K562 (cell line): ENCODE measurements at regions not wholly inside any gene's neighbourhood (a gene's known extent, or its start where the extent isn't known, plus 50 kb on each side); places are given as distances from the start of the nearest gene placed in this dataset.

Source experiments
- ATAC-seq: fragments of 200-7000 bp; cut with Tn5 transposase; 3 replicates; pipeline ENCODE4 v1.9.1; 2020; ENCODE audit warnings: moderate library complexity
- BruUV-seq: library from RNA; stranded (reverse); fragments of 400-500 nt; replicated peaks from 2 replicates; lab custom pipeline; 2021; lab: Mats Ljungman, UMichigan
- CTCF ChIA-PET: fragments of 300-600 bp; formaldehyde crosslinking; extraction: SDS; loops from one replicate; lab custom pipeline; 2021; ENCODE audit warnings: low intra/inter-chr PET ratio; lab: Yijun Ruan, JAX
- POLR2A ChIA-PET: fragments of 300-600, 350-650 bp; sonication (Branson Sonifier 250); formaldehyde crosslinking; extraction: SDS; loops from one replicate; lab custom pipeline; 2021; ENCODE audit warnings: antibody characterized with exemption, inconsistent platforms; lab: Yijun Ruan, JAX
- DNase-seq, 4 experiments: peaks; one replicate each; pipeline versions ENCODE4 v3.0.0 to v3.0.0-alpha.2; 2011 to 2018; ENCODE audit warnings: low spot score in 3 of 4, mixed read lengths in 3 of 4; ENCODE audit errors: extremely low read depth in 1 of 4
- FAIRE-seq: peaks from 2 replicates; lab custom pipeline; 2011; peaks lifted over from hg19 to GRCh38; lab: Jason Lieb, UNC
- H2AFZ ChIP-seq: 2 replicates; pipeline ENCODE4 v1.6.0; 2011; ENCODE audit warnings: low read depth, low read length, control low read depth, inconsistent platforms
- H3K27ac ChIP-seq: fragments of 200-600 bp; 3 replicates; pipeline ENCODE4 v1.8.0; 2011; ENCODE audit warnings: low read depth, mild to moderate bottlenecking, control low read depth, inconsistent platforms, low read length, moderate library complexity, mixed read lengths; ENCODE audit errors: extremely low read depth
- H3K27me3 ChIP-seq, 2 experiments: fragments of 300-600 bp in 1 of 2; 2 replicates in 1 of 2; 3 replicates in 1 of 2; pipeline versions ENCODE4 v1.6.0 to v1.8.0; 2011; ENCODE audit warnings: inconsistent platforms in 2 of 2, low read length in 2 of 2, mild to moderate bottlenecking in 1 of 2, mixed read lengths in 1 of 2, moderate library complexity in 1 of 2; ENCODE audit not compliant: control insufficient read depth in 2 of 2, insufficient read depth in 2 of 2
- H3K36me3 ChIP-seq: fragments of 300-600 bp; 3 replicates; pipeline ENCODE4 v1.8.0; 2011; ENCODE audit warnings: mild to moderate bottlenecking, low read length, inconsistent platforms; ENCODE audit not compliant: control insufficient read depth, insufficient read depth
- H3K4me1 ChIP-seq, 2 experiments: fragments of 200-600 bp in 1 of 2; replicated peaks in 1 of 2; 2 replicates in 1 of 2; 3 replicates in 1 of 2; pipeline versions ENCODE4 v1.5.1 to v1.8.0; 2011; ENCODE audit warnings: inconsistent platforms in 2 of 2, low read length in 2 of 2, mild to moderate bottlenecking in 1 of 2, mixed read lengths in 1 of 2, moderate library complexity in 1 of 2; ENCODE audit not compliant: control insufficient read depth in 2 of 2, insufficient read depth in 2 of 2
- H3K4me2 ChIP-seq: 2 replicates; pipeline ENCODE4 v1.6.1; 2011; ENCODE audit warnings: low read length, control low read depth, inconsistent platforms, mixed read lengths; ENCODE audit not compliant: insufficient read depth
- H3K4me3 ChIP-seq: fragments of 200-600 bp; sonication (generic), shearing (Covaris generic); 2 replicates; pipeline ENCODE4 v1.5.1; 2016; ENCODE audit warnings: control low read depth, inconsistent platforms
- H3K79me2 ChIP-seq: fragments of 200-600 bp; 3 replicates; pipeline ENCODE4 v1.8.0; 2011; ENCODE audit warnings: low read length, inconsistent platforms; ENCODE audit not compliant: control insufficient read depth, insufficient read depth
- H3K9ac ChIP-seq, 2 experiments: 2 replicates each; pipeline versions ENCODE4 v1.6.0 to v1.6.1; 2011; ENCODE audit warnings: low read depth in 2 of 2, low read length in 2 of 2, control low read depth in 1 of 2, inconsistent platforms in 1 of 2, mild to moderate bottlenecking in 1 of 2, mixed read lengths in 1 of 2; ENCODE audit not compliant: insufficient read depth in 1 of 2
- H3K9me1 ChIP-seq: one replicate; pipeline ENCODE4 v1.6.0; 2011; ENCODE audit warnings: inconsistent platforms, mild to moderate bottlenecking, low read length, moderate library complexity; ENCODE audit not compliant: control insufficient read depth, insufficient read depth
- H3K9me3 ChIP-seq: replicated peaks from 2 replicates; pipeline ENCODE4 v1.5.1; 2011; ENCODE audit warnings: low read depth, low read length, inconsistent platforms; ENCODE audit not compliant: control insufficient read depth, insufficient read depth
- H4K20me1 ChIP-seq: replicated peaks from 2 replicates; pipeline ENCODE4 v1.6.1; 2011; ENCODE audit warnings: low read length, inconsistent platforms, mixed read lengths; ENCODE audit not compliant: control insufficient read depth, insufficient read depth
- HNRNPLL ChIP-seq: fragments of 200-400 bp; formaldehyde crosslinking; IDR thresholded peaks from 2 replicates; pipeline ENCODE4 v1.6.1; 2017; ENCODE audit warnings: low read length, low read depth, mild to moderate bottlenecking; ENCODE audit not compliant: poor library complexity, severe bottlenecking
- PYGO2 ChIP-seq: fragments of 450-650 bp; IDR thresholded peaks from 2 replicates; pipeline ENCODE4 v1.6.1; 2016; ENCODE audit warnings: mild to moderate bottlenecking, missing genetic modification characterization, moderate library complexity, missing compliant biosample characterization
- SMAD1 ChIP-seq: fragments of 150-350 bp; IDR thresholded peaks from 2 replicates; pipeline ENCODE4 v1.6.1; 2014; ENCODE audit warnings: low read length, low read depth; ENCODE audit not compliant: partially characterized antibody
- SMARCB1 ChIP-seq: IDR thresholded peaks from 2 replicates; pipeline ENCODE4 v1.6.1; 2011; ENCODE audit warnings: improper control_type of control experiment, low read depth; ENCODE audit not compliant: insufficient read length
- U2AF2 ChIP-seq: fragments of 200-400 bp; formaldehyde crosslinking; optimal IDR thresholded peaks from 2 replicates; pipeline ENCODE3; 2017; ENCODE audit warnings: low read depth, mild to moderate bottlenecking, low read length
- ZFP1 ChIP-seq: fragments of 450-650 bp; formaldehyde crosslinking; IDR thresholded peaks from 2 replicates; pipeline ENCODE4 v1.4.0; 2020; ENCODE audit warnings: mild to moderate bottlenecking, mixed read lengths
- ZNF583 ChIP-seq: fragments of 250-450 bp; sonication (Bioruptor Pico); IDR thresholded peaks from 2 replicates; pipeline ENCODE4 v1.4.0; 2020
- WGBS: fragments of 100-300 bp; shearing (Covaris generic); methylation state at CpG from one replicate; pipeline ENCODE4 v1.1.6; 2016; ENCODE audit warnings: low coverage, mixed read lengths; ENCODE audit not compliant: insufficient coverage; ENCODE audit errors: missing lambda C conversion rate; 5-methylcytosine and 5-hydroxymethylcytosine counted together
- in situ Hi-C: fragments of 300-500 bp; cut with MboI; formaldehyde crosslinking; loops from 4 replicates; pipeline ENCODE4 v1.15.0; 2018; ENCODE audit warnings: inconsistent platforms, mixed read lengths
- intact Hi-C: fragments of 100-400 bp; cut with micrococcal nuclease; formaldehyde crosslinking; loops from 2 replicates; pipeline ENCODE4 v1.14.2; 2022
- TF ChIP-seq, protein P1 (sequence below), 3 experiments: IDR thresholded peaks in 2 of 3; conservative IDR thresholded peaks in 1 of 3; 2 replicates each; pipeline ENCODE4 v1.5.1; 2011 to 2012; ENCODE audit warnings: low read length in 3 of 3, mild to moderate bottlenecking in 3 of 3, control low read depth in 2 of 3, improper control_type of control experiment in 1 of 3, inconsistent platforms in 1 of 3, low read depth in 1 of 3, mixed read lengths in 1 of 3, moderate library complexity in 1 of 3; ENCODE audit not compliant: insufficient read depth in 2 of 3
- TF ChIP-seq, protein P2 (sequence below): fragments of 250-450 bp; sonication (Bioruptor Pico); IDR thresholded peaks from 2 replicates; pipeline ENCODE4 v1.4.0; 2020
- TF ChIP-seq, protein P3 (sequence below), 2 experiments: fragments of 450-650 bp; IDR thresholded peaks; 2 replicates each; pipeline ENCODE4 v1.6.1; 2018; ENCODE audit warnings: mild to moderate bottlenecking in 2 of 2, low read depth in 1 of 2; ENCODE audit not compliant: partially characterized antibody in 2 of 2
- TF ChIP-seq, protein P4 (sequence below): fragments of 250-450 bp; sonication (Bioruptor Pico); IDR thresholded peaks from 2 replicates; pipeline ENCODE4 v1.8.0; 2022; ENCODE audit warnings: moderate library complexity, mild to moderate bottlenecking, inconsistent platforms

DNA sequence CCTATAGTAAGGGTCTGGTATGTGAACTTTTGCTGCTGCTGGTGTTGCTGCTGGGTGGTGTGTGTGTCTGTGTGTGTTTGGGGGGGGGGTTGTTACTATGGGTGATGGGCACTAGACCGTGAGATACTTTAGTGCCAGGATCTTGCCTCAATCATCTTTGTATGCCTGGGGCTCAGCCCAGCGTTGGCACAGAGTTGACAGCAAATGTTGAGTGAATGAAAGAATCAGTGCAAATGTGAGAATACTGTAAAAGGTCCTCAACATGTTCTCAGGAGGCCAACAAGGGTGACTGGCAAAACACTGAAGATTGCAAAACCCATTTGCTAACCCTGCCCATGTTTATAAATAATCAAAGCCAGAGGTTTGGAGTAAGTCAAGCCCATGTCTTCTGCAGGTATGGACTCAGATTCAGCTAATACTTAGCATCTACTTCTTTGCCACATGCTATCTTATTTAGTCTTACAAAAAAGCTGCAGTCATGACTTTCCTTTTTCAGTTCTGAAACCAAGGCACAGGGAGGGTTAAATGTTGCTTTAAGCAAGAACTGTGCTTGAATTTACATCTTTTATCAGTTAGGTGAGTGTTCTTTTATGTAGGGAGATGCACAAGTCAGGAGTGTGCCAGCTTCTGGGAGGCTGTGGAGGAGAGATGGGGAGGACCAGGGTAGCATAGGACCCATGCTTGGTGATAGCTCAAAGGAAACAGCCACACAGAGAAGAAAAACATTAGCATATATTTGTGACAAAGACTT is 125.3 kb upstream of the SPACA1 start:
- ChIA-PET POLR2A (interaction anchor here (0.6 kb wide), 1 partner anchor 17 kb away, joined by 3 read pairs; no protein-coding TSS in a partner anchor), CTCF (no interaction called here)
- no peaks in the 10 kb centered on the region for H4K20me1 ChIP-seq
- 0% methylated on average over 2 of the region's 2 CpGs for WGBS
- intact Hi-C loops (loop anchor here (10.0 kb wide), 1 partner anchor 848 kb away; no protein-coding TSS in a partner anchor), in situ Hi-C loops (no loop called here)
- no peak overlapping the region for H3K4me2 ChIP-seq
- H3K9me3 ChIP-seq: no peaks in the 10 kb centered on the region
- peaks cover 0 to 9% of the 10 kb centered on the region in 2 experiments; a peak in 2 of 5 replicates for H3K27me3 ChIP-seq
- H3K4me3 ChIP-seq: no peak overlapping the region
- H3K36me3 ChIP-seq: no peaks in the 10 kb centered on the region
- no peaks in the 10 kb centered on the region for H3K9me1 ChIP-seq
- H3K79me2 ChIP-seq: no peaks in the 10 kb centered on the region
- H3K9ac ChIP-seq: no peak overlapping the region
- no TSS peak for BruUV-seq
- no peaks in the 10 kb centered on the region for H3K4me1 ChIP-seq
- FAIRE-seq (no peak), DNase-seq (no peak), ATAC-seq (no peak)
- H3K27ac ChIP-seq: no peak overlapping the region
- H2AFZ ChIP-seq: no peak overlapping the region
- TF ChIP-seq SMAD1: no peak
- no peak for TF ChIP-seq ZNF583 (CRISPR knock-in tag)
- TF ChIP-seq, protein P1, sequence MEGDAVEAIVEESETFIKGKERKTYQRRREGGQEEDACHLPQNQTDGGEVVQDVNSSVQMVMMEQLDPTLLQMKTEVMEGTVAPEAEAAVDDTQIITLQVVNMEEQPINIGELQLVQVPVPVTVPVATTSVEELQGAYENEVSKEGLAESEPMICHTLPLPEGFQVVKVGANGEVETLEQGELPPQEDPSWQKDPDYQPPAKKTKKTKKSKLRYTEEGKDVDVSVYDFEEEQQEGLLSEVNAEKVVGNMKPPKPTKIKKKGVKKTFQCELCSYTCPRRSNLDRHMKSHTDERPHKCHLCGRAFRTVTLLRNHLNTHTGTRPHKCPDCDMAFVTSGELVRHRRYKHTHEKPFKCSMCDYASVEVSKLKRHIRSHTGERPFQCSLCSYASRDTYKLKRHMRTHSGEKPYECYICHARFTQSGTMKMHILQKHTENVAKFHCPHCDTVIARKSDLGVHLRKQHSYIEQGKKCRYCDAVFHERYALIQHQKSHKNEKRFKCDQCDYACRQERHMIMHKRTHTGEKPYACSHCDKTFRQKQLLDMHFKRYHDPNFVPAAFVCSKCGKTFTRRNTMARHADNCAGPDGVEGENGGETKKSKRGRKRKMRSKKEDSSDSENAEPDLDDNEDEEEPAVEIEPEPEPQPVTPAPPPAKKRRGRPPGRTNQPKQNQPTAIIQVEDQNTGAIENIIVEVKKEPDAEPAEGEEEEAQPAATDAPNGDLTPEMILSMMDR (IDR thresholded peaks at IDR 0.05 in 2 of 3, conservative IDR thresholded peaks at IDR 0.05 in 1 of 3; ENCODE audit: insufficient read depth in 2 of 3, low read depth in 1 of 3, low read length in 3 of 3): no peak
- TF ChIP-seq, protein P2, sequence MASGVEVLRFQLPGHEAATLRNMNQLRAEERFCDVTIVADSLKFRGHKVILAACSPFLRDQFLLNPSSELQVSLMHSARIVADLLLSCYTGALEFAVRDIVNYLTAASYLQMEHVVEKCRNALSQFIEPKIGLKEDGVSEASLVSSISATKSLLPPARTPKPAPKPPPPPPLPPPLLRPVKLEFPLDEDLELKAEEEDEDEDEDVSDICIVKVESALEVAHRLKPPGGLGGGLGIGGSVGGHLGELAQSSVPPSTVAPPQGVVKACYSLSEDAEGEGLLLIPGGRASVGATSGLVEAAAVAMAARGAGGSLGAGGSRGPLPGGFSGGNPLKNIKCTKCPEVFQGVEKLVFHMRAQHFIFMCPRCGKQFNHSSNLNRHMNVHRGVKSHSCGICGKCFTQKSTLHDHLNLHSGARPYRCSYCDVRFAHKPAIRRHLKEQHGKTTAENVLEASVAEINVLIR (CRISPR knock-in tag): no peak
- TF ChIP-seq, protein P3, sequence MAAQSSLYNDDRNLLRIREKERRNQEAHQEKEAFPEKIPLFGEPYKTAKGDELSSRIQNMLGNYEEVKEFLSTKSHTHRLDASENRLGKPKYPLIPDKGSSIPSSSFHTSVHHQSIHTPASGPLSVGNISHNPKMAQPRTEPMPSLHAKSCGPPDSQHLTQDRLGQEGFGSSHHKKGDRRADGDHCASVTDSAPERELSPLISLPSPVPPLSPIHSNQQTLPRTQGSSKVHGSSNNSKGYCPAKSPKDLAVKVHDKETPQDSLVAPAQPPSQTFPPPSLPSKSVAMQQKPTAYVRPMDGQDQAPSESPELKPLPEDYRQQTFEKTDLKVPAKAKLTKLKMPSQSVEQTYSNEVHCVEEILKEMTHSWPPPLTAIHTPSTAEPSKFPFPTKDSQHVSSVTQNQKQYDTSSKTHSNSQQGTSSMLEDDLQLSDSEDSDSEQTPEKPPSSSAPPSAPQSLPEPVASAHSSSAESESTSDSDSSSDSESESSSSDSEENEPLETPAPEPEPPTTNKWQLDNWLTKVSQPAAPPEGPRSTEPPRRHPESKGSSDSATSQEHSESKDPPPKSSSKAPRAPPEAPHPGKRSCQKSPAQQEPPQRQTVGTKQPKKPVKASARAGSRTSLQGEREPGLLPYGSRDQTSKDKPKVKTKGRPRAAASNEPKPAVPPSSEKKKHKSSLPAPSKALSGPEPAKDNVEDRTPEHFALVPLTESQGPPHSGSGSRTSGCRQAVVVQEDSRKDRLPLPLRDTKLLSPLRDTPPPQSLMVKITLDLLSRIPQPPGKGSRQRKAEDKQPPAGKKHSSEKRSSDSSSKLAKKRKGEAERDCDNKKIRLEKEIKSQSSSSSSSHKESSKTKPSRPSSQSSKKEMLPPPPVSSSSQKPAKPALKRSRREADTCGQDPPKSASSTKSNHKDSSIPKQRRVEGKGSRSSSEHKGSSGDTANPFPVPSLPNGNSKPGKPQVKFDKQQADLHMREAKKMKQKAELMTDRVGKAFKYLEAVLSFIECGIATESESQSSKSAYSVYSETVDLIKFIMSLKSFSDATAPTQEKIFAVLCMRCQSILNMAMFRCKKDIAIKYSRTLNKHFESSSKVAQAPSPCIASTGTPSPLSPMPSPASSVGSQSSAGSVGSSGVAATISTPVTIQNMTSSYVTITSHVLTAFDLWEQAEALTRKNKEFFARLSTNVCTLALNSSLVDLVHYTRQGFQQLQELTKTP (IDR thresholded peaks at IDR 0.05; ENCODE audit: low read depth in 1 of 2, partially characterized antibody in 2 of 2): no peak
- TF ChIP-seq HNRNPLL: no peak
- no peak for TF ChIP-seq SMARCB1
- no peak for TF ChIP-seq PYGO2
- no peak for TF ChIP-seq ZFP1 (CRISPR knock-in tag)
- TF ChIP-seq, protein P4, sequence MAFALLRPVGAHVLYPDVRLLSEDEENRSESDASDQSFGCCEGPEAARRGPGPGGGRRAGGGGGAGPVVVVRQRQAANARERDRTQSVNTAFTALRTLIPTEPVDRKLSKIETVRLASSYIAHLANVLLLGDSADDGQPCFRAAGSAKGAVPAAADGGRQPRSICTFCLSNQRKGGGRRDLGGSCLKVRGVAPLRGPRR (CRISPR knock-in tag): no peak
- TF ChIP-seq U2AF2: no peak
